CD4-positive, CD25-positive, alpha-beta regulatory T cell (primary cell): ENCODE measurements at regions not wholly inside any gene's neighbourhood (a gene's known extent, or its start where the extent isn't known, plus 50 kb on each side); places are given as distances from the start of the nearest gene placed in this dataset.
A peak's percentile ranks its signal among the peaks of the same experiment; 100 is the strongest.

ENCODE experiments used
- ATAC-seq, 2 donors: fragments of 150-1000 bp; cut with Tn5 transposase; one replicate each; pipeline ENCODE4 v1.10.0; 2021; ENCODE audit warnings: low read depth in 2 of 2, moderate number of reproducible peaks in 2 of 2, moderate library complexity in 1 of 2
- DNase-seq, 3 donors: peaks; one replicate each; pipeline versions ENCODE4 v3.0.0 to v3.0.0-alpha.2; 2012 to 2022; ENCODE audit warnings: mixed read lengths in 1 of 3
- H3K27ac ChIP-seq: one replicate; pipeline ENCODE4 v1.7.0; 2013; ENCODE audit warnings: mild to moderate bottlenecking, low read length; ENCODE audit not compliant: insufficient read depth, poor library complexity, severe bottlenecking
- H3K27me3 ChIP-seq: one replicate; pipeline ENCODE4 v1.7.0; 2013; ENCODE audit warnings: low read length; ENCODE audit not compliant: control insufficient read depth, insufficient read depth
- H3K36me3 ChIP-seq: one replicate; pipeline ENCODE4 v1.7.0; 2013; ENCODE audit warnings: mild to moderate bottlenecking, low read length, moderate library complexity; ENCODE audit not compliant: control insufficient read depth, insufficient read depth
- H3K4me1 ChIP-seq: 2 replicates; pipeline ENCODE4 v1.7.0; 2013; ENCODE audit warnings: mild to moderate bottlenecking, low read length; ENCODE audit not compliant: insufficient read depth, control insufficient read depth, poor library complexity, severe bottlenecking
- H3K4me3 ChIP-seq: one replicate; pipeline ENCODE4 v1.7.0; 2013; ENCODE audit warnings: low read depth, mild to moderate bottlenecking, low read length, moderate library complexity
- H3K9me3 ChIP-seq, 2 experiments: 1 replicate in 1 of 2; 2 replicates in 1 of 2; pipeline ENCODE4 v1.7.0; 2013; ENCODE audit warnings: low read length in 2 of 2, mild to moderate bottlenecking in 1 of 2, moderate library complexity in 1 of 2; ENCODE audit not compliant: control insufficient read depth in 2 of 2
- H3K27ac Mint-ChIP-seq, 3 donors: one replicate each; pipeline ENCODE4 v1.8.0; 2020 to 2022; ENCODE audit warnings: mild to moderate bottlenecking in 3 of 3, mixed read lengths in 3 of 3, moderate library complexity in 2 of 3
- H3K27me3 Mint-ChIP-seq: one replicate; pipeline ENCODE4 v1.8.0; 2022; ENCODE audit warnings: mild to moderate bottlenecking, mixed read lengths
- H3K36me3 Mint-ChIP-seq: one replicate; pipeline ENCODE4 v1.8.0; 2020; ENCODE audit warnings: mixed read lengths
- H3K4me1 Mint-ChIP-seq, 4 donors: one replicate each; pipeline ENCODE4 v1.8.0; 2020 to 2022; ENCODE audit warnings: mixed read lengths in 4 of 4, mild to moderate bottlenecking in 1 of 4
- H3K4me3 Mint-ChIP-seq, 4 donors: one replicate each; pipeline ENCODE4 v1.8.0; 2020 to 2022; ENCODE audit warnings: mild to moderate bottlenecking in 4 of 4, mixed read lengths in 4 of 4, moderate library complexity in 3 of 4
- H3K9me3 Mint-ChIP-seq, 7 donors: one replicate each; pipeline ENCODE4 v1.8.0; 2020 to 2022; ENCODE audit warnings: mixed read lengths in 7 of 7, mild to moderate bottlenecking in 3 of 7, moderate library complexity in 2 of 7

DNA sequence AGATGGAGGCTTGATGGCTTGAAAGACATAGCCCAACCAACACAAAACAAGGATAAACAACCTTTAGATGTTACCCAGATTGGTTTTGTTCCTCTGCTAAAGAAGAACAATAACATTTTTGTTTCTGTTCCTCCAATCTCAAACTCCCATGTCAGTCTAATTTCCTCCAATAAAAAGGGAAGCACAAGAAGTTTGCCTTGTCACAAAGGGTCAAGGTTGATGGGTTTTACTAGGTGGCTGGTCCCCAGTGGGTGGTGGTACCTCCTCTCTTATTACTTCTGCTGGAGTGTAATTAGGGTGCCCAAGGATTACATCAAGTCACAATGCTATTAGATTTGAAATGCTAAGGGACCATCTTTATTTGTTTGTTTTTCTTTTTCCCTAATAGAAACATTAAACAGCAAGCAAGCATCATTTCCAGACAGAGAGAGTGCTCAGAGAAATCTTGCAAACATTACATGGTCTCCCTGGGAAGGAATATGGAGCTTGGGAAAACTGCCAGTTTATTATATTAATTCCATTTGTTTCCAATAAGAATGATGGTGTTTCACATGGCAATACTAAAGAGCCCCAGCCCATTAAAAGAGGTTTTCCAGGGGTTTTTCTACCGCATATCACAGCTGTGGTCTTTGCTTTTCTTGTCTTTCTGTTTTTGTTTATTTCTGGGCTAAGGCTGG, 78.3 kb upstream of the AOAH start:
- Histone ChIP-seq H3K27ac (no peak overlapping the region), H3K27me3 (peaks cover 5% of the 10 kb centered on the region), H3K4me3 (no peak overlapping the region), H3K9me3 (no peaks in the 10 kb centered on the region), H3K4me1 (no peaks in the 10 kb centered on the region), H3K36me3 (no peaks in the 10 kb centered on the region)
- ATAC-seq (no peak), DNase-seq (no peak)
- no peak overlapping the region for H3K27ac Mint-ChIP-seq
- no peaks in the 10 kb centered on the region for H3K4me1 Mint-ChIP-seq
- no peak overlapping the region for H3K4me3 Mint-ChIP-seq
- H3K9me3 Mint-ChIP-seq: peaks cover 0 to 2% (median 0%) of the 10 kb centered on the region in 7 donors
- H3K36me3 Mint-ChIP-seq: no peaks in the 10 kb centered on the region
- H3K27me3 Mint-ChIP-seq: peaks cover 61% of the 10 kb centered on the region

- H3K4me3 Mint-ChIP-seq: no peak overlapping the region
- DNase-seq (no peak), ATAC-seq (no peak)
- peaks cover 0 to 13% (median 10%) of the 10 kb centered on the region in 4 donors for H3K4me1 Mint-ChIP-seq
- no peak overlapping the region for H3K27ac Mint-ChIP-seq
- Histone ChIP-seq H3K36me3 (no peaks in the 10 kb centered on the region), H3K4me3 (no peak overlapping the region), H3K27ac (no peak overlapping the region), H3K4me1 (no peaks in the 10 kb centered on the region), H3K9me3 (no peaks in the 10 kb centered on the region), H3K27me3 (no peaks in the 10 kb centered on the region)
- H3K36me3 Mint-ChIP-seq: no peaks in the 10 kb centered on the region
- H3K9me3 Mint-ChIP-seq: peaks cover 0 to 2% (median 0%) of the 10 kb centered on the region in 7 donors
- H3K27me3 Mint-ChIP-seq: peaks cover 16% of the 10 kb centered on the region
Observed at GRCh38 chr7:36796850-36797536, 72.7 kb upstream of the AOAH start.

- Mint-ChIP-seq H3K4me1 (peaks cover 0 to 21% (median 13%) of the 10 kb centered on the region in 4 donors), H3K27ac (peak overlapping the region in 2 of 3 donors; percentile 52 to 59)
- peak in 1 of 2 donors; percentile 28 for ATAC-seq
Observed at GRCh38 chr7:36795451-36796021, 71.2 kb upstream of the AOAH start.

DNA sequence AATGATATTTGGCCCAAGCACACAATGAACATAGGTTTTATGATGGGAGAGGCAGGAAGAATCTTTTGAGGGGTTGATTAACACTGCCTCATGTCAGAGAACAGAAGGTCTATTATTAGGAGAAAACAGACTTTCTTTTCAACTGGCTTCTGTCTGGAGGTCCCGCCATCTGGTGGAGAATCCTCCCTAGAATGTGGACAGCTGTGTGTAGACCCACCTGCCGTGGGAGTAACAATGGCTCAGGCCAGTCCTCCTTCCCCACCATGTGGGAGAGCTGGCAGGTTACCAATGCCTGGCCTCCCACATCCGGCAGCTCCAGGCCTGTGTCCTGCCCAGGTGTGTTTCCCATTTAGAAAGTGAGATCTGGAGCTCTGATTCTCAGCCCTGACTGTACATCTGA, 70.4 kb upstream of the AOAH start:
- Mint-ChIP-seq H3K4me3 (no peak overlapping the region), H3K9me3 (peaks cover 0 to 2% (median 0%) of the 10 kb centered on the region in 7 donors), H3K27me3 (peaks cover under 1% of the 10 kb centered on the region), H3K4me1 (peaks cover 4 to 30% (median 15%) of the 10 kb centered on the region in 4 donors), H3K36me3 (no peaks in the 10 kb centered on the region), H3K27ac (peak overlapping the region in 2 of 3 donors; percentile 59 to 78)
- no peak overlapping the region for H3K4me3 ChIP-seq
- no peak for DNase-seq
- no peaks in the 10 kb centered on the region for H3K9me3 ChIP-seq
- H3K27me3 ChIP-seq: no peaks in the 10 kb centered on the region
- ATAC-seq: no peak
- H3K4me1 ChIP-seq: peaks cover 7% of the 10 kb centered on the region
- H3K36me3 ChIP-seq: no peaks in the 10 kb centered on the region
- no peak overlapping the region for H3K27ac ChIP-seq

More at GRCh38 chr7:36795451-36796021, 71.2 kb upstream of the AOAH start:
- DNase-seq: peak in 1 of 3 donors; percentile 21
- H3K27me3 ChIP-seq: no peaks in the 10 kb centered on the region
- H3K9me3 Mint-ChIP-seq: peaks cover 0 to 2% (median 0%) of the 10 kb centered on the region in 7 donors
- H3K36me3 Mint-ChIP-seq: no peaks in the 10 kb centered on the region
- H3K4me3 ChIP-seq: no peak overlapping the region
- H3K4me3 Mint-ChIP-seq: no peak overlapping the region
- no peaks in the 10 kb centered on the region for H3K36me3 ChIP-seq
- no peak overlapping the region for H3K27ac ChIP-seq
- H3K27me3 Mint-ChIP-seq: peaks cover 8% of the 10 kb centered on the region
- no peaks in the 10 kb centered on the region for H3K9me3 ChIP-seq
- no peaks in the 10 kb centered on the region for H3K4me1 ChIP-seq

GRCh38 chr7:36792421-36792820, 68.1 kb upstream of the AOAH start:
- no peaks in the 10 kb centered on the region for H3K9me3 Mint-ChIP-seq
- peaks cover 22 to 51% (median 28%) of the 10 kb centered on the region in 4 donors for H3K4me1 Mint-ChIP-seq

DNA sequence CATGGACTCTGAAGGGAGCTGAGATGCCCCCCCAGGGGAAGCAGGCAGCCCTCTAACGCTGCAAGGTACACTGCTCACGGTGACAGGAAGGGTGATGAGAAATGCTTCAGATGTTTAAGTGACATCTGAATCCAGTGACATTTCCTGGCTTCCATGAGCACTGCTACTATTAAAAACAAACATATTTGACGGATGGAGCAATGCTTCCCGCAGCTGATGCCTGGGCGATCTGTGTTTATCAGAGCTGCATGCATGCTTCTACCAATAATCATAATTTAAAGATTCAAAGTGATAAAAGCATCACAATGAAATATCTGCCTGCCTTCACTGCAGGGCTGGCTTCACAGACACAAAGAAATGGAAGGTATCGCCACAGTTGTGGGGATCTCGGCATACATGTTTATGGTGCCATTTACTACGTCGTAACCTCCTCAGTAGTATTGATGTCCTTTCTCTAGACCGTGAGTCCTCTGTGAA, 66.1 kb upstream of the AOAH start:
- no peak overlapping the region for H3K4me3 Mint-ChIP-seq
- ATAC-seq: no peak

More at GRCh38 chr7:36792421-36792820, 68.1 kb upstream of the AOAH start:
- no peak overlapping the region for H3K4me3 ChIP-seq
- H3K27me3 ChIP-seq: no peaks in the 10 kb centered on the region
- Mint-ChIP-seq H3K27me3 (no peaks in the 10 kb centered on the region), H3K27ac (peak overlapping the region in 2 of 3 donors; percentile 11 to 80), H3K4me3 (no peak overlapping the region), H3K36me3 (no peaks in the 10 kb centered on the region)
- no peaks in the 10 kb centered on the region for H3K9me3 ChIP-seq
- no peak for DNase-seq
- no peak for ATAC-seq
- H3K36me3 ChIP-seq: no peaks in the 10 kb centered on the region
- H3K27ac ChIP-seq: no peak overlapping the region
- peaks cover 28% of the 10 kb centered on the region for H3K4me1 ChIP-seq

DNA sequence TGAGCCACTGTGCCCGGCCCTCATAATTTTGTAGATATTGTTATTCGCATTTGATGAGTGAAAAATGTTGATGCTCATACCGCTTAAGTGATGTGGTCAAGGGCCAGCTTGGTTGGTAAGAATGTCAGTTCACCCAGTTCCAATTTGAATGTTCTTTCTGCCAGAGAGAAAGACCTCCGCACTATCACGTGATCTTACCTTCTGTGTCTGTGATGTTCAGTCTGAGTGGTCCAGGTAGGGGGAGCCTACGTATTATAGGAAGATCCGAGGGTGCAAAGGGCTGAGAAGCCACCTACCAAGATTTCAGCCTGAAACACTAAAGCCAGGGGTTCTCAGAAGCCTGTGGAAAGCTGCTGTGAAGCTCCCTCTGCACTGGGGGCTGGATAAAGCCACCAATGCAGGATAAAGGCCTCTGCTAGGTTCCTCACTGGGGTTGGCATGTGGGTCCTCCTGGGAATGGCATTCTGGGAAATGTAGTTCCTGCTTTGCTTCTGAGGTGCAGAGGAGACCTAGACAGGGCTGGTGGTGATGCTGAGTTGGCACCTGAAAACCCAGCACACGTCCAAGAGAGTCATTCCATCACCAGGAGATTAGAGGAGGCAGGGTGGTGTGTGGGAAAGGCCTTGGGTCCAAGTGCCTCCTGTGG, 64.7 kb upstream of the AOAH start:
- H3K27me3 Mint-ChIP-seq: no peaks in the 10 kb centered on the region
- no peaks in the 10 kb centered on the region for H3K36me3 Mint-ChIP-seq
- peaks cover 30 to 65% (median 40%) of the 10 kb centered on the region in 4 donors for H3K4me1 Mint-ChIP-seq
- Histone ChIP-seq H3K27me3 (no peaks in the 10 kb centered on the region), H3K4me1 (peaks cover 49% of the 10 kb centered on the region), H3K36me3 (no peaks in the 10 kb centered on the region), H3K9me3 (no peaks in the 10 kb centered on the region), H3K4me3 (no peak overlapping the region), H3K27ac (no peak overlapping the region)
- no peaks in the 10 kb centered on the region for H3K9me3 Mint-ChIP-seq
- ATAC-seq: no peak
- H3K4me3 Mint-ChIP-seq: peak overlapping the region in 3 of 4 donors; percentile 10 to 70 (median 65)
- peak overlapping the region in 2 of 3 donors; percentile 80 to 88 for H3K27ac Mint-ChIP-seq
- no peak for DNase-seq

More for the DNA sequence above, 66.1 kb upstream of the AOAH start:
- Histone ChIP-seq H3K9me3 (no peaks in the 10 kb centered on the region), H3K27ac (no peak overlapping the region), H3K4me1 (peaks cover 37% of the 10 kb centered on the region), H3K4me3 (no peak overlapping the region), H3K27me3 (no peaks in the 10 kb centered on the region), H3K36me3 (no peaks in the 10 kb centered on the region)
- DNase-seq: no peak
- peak overlapping the region in 2 of 3 donors; percentile 47 to 88 for H3K27ac Mint-ChIP-seq
- H3K27me3 Mint-ChIP-seq: no peaks in the 10 kb centered on the region
- H3K4me1 Mint-ChIP-seq: peaks cover 26 to 62% (median 34%) of the 10 kb centered on the region in 4 donors
- no peaks in the 10 kb centered on the region for H3K9me3 Mint-ChIP-seq
- H3K36me3 Mint-ChIP-seq: no peaks in the 10 kb centered on the region
